Cardiac muscle cell (in vitro differentiated cells and primary cell): ENCODE measurements at regions not wholly inside any gene's neighbourhood (a gene's known extent, or its start where the extent isn't known, plus 50 kb on each side); places are given as distances from the start of the nearest gene placed in this dataset.
"Not testable (repeated sequence)": the region's sequence is repeated elsewhere in the genome, so short reads cannot be mapped to it uniquely, and the experiment has no call there.

ENCODE experiments used
- DNase-seq, 2 donors: peaks; one replicate each; pipeline versions ENCODE4 v3.0.0 to v3.0.0-alpha.2; 2010 to 2017; ENCODE audit warnings: low read depth in 1 of 2, low spot score in 1 of 2
- H3K27ac ChIP-seq: fragments of 200-600 bp; sonication (generic); 2 replicates; pipeline ENCODE4 v1.5.1; 2016
- H3K27me3 ChIP-seq: fragments of 200-600 bp; sonication (generic); 2 replicates; pipeline ENCODE4 v1.6.0; 2016; ENCODE audit warnings: control low read depth
- H3K36me3 ChIP-seq: fragments of 200-600 bp; sonication (generic); 2 replicates; pipeline ENCODE4 v1.5.1; 2016; ENCODE audit warnings: control low read depth
- H3K4me1 ChIP-seq: fragments of 200-600 bp; sonication (generic); 2 replicates; pipeline ENCODE4 v1.8.1; 2017; ENCODE audit warnings: low read depth, mild to moderate bottlenecking, mixed run types
- H3K4me3 ChIP-seq: fragments of 200-600 bp; sonication (generic); 2 replicates; pipeline ENCODE4 v1.5.1; 2016; ENCODE audit warnings: mild to moderate bottlenecking
- H3K9me3 ChIP-seq: fragments of 200-600 bp; sonication (generic); 2 replicates; pipeline ENCODE4 v1.5.1; 2017; ENCODE audit warnings: low read depth, mild to moderate bottlenecking, control low read depth
- TF ChIP-seq, protein P1 (sequence below): IDR thresholded peaks from 2 replicates; pipeline ENCODE4 v1.5.1; 2012; ENCODE audit warnings: low read depth, mild to moderate bottlenecking, low read length

DNA sequence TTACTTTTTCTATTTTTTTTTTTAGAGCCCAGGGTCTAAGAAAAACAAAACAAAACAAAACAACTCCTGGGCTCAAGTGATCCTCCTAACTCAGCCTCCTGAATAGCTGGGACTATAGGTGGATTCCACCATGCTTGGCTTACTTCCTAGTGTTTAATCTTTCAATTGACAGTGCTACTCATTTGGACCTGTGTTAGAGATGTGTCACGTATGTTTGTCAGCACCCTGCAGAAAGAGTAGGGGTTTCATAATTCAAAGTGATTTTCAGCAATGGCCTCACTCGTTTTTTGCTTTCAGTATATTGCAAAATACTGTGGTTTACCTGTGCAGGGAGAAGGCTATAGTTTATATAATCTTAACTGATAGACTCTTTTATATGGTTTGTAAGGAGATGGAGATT lies 71.6 kb upstream of the TEX13D start:
- DNase-seq = no peak
- H3K27ac ChIP-seq = no peak overlapping the region
- no peaks in the 10 kb centered on the region for H3K27me3 ChIP-seq
- H3K36me3 ChIP-seq = no peaks in the 10 kb centered on the region
- no peak overlapping the region for H3K4me3 ChIP-seq
- H3K4me1 ChIP-seq = no peaks in the 10 kb centered on the region
- TF ChIP-seq, protein P1, sequence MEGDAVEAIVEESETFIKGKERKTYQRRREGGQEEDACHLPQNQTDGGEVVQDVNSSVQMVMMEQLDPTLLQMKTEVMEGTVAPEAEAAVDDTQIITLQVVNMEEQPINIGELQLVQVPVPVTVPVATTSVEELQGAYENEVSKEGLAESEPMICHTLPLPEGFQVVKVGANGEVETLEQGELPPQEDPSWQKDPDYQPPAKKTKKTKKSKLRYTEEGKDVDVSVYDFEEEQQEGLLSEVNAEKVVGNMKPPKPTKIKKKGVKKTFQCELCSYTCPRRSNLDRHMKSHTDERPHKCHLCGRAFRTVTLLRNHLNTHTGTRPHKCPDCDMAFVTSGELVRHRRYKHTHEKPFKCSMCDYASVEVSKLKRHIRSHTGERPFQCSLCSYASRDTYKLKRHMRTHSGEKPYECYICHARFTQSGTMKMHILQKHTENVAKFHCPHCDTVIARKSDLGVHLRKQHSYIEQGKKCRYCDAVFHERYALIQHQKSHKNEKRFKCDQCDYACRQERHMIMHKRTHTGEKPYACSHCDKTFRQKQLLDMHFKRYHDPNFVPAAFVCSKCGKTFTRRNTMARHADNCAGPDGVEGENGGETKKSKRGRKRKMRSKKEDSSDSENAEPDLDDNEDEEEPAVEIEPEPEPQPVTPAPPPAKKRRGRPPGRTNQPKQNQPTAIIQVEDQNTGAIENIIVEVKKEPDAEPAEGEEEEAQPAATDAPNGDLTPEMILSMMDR = no peak
- H3K9me3 ChIP-seq = no peaks in the 10 kb centered on the region

DNA sequence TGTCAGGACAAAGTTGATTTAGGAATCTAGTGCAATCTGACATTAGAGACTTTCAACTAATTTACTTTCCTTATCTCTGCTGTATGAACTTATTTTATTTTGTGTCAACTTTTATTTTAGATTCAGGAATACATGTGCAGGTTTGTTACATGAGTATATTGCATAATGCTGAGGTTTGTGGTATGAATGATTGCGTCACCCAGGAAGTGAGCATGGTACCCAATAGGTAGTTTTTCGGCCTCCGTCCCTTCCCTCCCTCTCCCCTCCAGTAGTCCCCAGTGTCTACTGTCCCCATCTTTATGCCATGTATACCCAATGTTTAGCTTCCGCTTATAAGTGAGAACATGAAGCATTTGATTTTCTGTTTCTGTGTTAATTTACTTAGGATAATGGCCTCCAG lies 68.7 kb upstream of the TEX13D start:
- no peak overlapping the region for H3K4me3 ChIP-seq
- no peaks in the 10 kb centered on the region for H3K9me3 ChIP-seq
- H3K27me3 ChIP-seq = no peaks in the 10 kb centered on the region
- H3K27ac ChIP-seq = no peak overlapping the region
- no peak for DNase-seq
- no peaks in the 10 kb centered on the region for H3K4me1 ChIP-seq
- TF ChIP-seq, protein P1 = no peak
- no peaks in the 10 kb centered on the region for H3K36me3 ChIP-seq

DNA sequence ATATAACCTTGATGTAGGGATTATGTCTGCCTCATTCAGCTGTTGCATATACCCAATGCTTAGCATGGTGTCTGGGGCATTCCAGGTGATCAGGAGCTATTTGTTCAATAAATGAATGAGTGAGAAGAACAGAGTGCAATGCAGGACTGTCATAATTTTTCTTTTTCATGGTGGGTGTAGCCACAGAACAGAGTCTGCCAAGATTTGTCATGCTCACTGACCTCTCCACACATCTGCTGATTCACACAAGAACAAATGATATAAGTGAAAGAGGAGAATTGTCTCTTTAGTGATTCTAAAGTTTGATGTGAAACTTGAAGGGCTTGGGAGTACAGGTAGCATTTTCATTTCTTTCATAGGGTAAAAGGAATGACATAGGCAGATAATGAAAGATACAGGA lies 64.4 kb upstream of the TEX13D start:
- DNase-seq = no peak
- Histone ChIP-seq H3K27ac (no peak overlapping the region), H3K4me1 (no peaks in the 10 kb centered on the region), H3K36me3 (no peaks in the 10 kb centered on the region), H3K27me3 (no peaks in the 10 kb centered on the region), H3K9me3 (no peaks in the 10 kb centered on the region), H3K4me3 (no peak overlapping the region)
- TF ChIP-seq, protein P1 = no peak

DNA sequence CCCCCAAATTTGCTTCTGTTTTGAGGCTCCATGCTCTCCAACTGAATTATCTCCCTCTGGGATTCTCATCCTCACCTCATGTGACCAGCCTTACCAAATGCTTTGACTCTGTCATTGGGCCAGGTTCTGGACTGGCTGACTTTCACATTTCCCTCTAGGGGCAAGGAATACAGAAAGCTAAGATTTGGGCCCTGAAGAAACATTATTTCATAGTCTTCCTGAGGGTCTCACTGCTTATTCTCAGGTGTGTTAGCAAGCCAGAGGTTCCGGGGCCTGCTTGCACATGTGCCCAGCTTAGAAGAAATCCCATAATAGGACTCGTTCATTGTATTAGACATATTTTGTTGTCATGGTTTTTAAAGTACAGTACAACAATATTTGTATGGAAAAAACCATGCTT lies 62.6 kb upstream of the TEX13D start:
- TF ChIP-seq, protein P1 = no peak
- no peaks in the 10 kb centered on the region for H3K4me1 ChIP-seq
- no peak for DNase-seq
- no peaks in the 10 kb centered on the region for H3K36me3 ChIP-seq
- H3K4me3 ChIP-seq = no peak overlapping the region
- no peak overlapping the region for H3K27ac ChIP-seq
- H3K9me3 ChIP-seq = no peaks in the 10 kb centered on the region
- no peaks in the 10 kb centered on the region for H3K27me3 ChIP-seq

DNA sequence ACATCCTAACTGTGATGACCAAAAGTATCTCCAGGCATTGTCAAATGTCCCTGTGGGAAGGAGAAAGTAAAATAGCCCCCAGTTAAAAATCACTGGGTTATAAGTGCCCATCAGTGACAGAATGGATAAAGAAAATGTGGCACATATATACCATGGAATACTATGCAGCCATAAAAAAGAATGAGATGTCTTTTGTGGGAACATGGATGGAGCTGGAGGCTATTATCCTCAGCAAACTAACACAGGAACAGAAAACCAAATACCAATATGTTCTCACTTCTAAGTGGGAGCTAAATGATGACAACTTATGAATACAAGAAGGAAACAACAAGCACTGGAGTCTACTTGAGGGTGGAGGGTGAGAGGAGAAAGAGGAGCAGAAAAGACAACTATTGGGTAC lies 60.9 kb upstream of the TEX13D start:
- H3K4me1 ChIP-seq, H3K9me3 ChIP-seq, H3K36me3 ChIP-seq, DNase-seq, H3K4me3 ChIP-seq, H3K27ac ChIP-seq, H3K27me3 ChIP-seq: not testable (repeated sequence)

DNA sequence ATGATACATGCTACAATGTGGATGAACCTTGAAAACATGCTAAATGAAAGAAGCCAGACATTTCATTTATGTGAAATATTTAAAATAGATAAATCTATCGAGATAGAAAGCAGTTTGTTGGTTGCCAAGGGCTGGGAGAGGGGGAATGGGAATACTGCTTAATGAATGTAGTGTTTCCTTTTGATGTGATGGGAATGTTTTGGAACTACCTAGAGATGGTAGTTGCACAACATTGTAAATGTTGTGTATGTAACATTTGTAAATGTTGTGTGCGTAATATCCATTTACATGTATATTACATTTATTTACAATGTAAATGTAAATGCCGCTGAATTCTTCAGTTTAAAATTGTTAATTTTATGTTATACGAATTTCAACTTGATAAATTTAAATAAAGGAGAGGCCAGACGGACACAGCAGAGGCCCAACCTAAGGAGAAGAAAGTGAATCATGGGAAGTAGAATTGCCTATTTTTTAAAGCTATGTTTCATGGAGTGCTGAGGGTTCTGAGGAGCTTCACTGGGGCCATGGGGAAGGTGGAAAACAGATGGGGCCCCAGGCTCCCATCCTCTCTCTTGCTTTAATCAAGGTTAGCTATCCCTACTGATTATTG lies 60.0 kb upstream of the TEX13D start:
- Histone ChIP-seq H3K4me1 (no peaks in the 10 kb centered on the region), H3K27ac (no peak overlapping the region), H3K27me3 (no peaks in the 10 kb centered on the region), H3K36me3 (no peaks in the 10 kb centered on the region), H3K9me3 (no peaks in the 10 kb centered on the region), H3K4me3 (no peak overlapping the region)
- TF ChIP-seq, protein P1 = no peak
- no peak for DNase-seq
